ENCODE measurements at regions not wholly inside any gene's neighbourhood (a gene's known extent, or its start where the extent isn't known, plus 50 kb on each side); places are given as distances from the start of the nearest gene placed in this dataset.

DNA sequence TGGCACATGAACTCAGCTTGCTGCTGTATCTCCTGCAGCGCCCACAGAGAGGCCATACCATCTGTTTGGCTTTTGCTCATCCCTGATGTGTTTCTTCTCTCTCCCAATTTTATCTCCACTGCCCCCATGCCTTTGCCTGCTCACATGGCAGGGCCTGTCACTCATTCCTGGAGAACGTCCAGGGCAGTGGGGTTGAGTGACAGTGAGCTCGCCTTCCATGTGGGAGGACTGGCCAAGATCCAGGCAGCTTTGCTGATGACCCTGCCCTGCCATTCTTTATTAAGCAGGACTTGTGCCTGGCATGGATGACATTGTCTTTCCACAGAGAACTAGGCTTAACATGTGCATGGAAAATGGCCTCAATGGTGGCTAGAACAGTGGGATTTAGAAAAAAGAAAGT, 230.5 kb upstream of the THSD7B start:
- H3K27me3 ChIP-seq (ENCODE audit: insufficient read depth, poor library complexity, severe bottlenecking): no peaks in the 10 kb centered on the region
- TF ChIP-seq, protein P1, sequence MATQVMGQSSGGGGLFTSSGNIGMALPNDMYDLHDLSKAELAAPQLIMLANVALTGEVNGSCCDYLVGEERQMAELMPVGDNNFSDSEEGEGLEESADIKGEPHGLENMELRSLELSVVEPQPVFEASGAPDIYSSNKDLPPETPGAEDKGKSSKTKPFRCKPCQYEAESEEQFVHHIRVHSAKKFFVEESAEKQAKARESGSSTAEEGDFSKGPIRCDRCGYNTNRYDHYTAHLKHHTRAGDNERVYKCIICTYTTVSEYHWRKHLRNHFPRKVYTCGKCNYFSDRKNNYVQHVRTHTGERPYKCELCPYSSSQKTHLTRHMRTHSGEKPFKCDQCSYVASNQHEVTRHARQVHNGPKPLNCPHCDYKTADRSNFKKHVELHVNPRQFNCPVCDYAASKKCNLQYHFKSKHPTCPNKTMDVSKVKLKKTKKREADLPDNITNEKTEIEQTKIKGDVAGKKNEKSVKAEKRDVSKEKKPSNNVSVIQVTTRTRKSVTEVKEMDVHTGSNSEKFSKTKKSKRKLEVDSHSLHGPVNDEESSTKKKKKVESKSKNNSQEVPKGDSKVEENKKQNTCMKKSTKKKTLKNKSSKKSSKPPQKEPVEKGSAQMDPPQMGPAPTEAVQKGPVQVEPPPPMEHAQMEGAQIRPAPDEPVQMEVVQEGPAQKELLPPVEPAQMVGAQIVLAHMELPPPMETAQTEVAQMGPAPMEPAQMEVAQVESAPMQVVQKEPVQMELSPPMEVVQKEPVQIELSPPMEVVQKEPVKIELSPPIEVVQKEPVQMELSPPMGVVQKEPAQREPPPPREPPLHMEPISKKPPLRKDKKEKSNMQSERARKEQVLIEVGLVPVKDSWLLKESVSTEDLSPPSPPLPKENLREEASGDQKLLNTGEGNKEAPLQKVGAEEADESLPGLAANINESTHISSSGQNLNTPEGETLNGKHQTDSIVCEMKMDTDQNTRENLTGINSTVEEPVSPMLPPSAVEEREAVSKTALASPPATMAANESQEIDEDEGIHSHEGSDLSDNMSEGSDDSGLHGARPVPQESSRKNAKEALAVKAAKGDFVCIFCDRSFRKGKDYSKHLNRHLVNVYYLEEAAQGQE (IDR thresholded peaks at IDR 0.05; ENCODE audit: insufficient replicate concordance, low read depth): no peak
- TF ChIP-seq, protein P2, sequence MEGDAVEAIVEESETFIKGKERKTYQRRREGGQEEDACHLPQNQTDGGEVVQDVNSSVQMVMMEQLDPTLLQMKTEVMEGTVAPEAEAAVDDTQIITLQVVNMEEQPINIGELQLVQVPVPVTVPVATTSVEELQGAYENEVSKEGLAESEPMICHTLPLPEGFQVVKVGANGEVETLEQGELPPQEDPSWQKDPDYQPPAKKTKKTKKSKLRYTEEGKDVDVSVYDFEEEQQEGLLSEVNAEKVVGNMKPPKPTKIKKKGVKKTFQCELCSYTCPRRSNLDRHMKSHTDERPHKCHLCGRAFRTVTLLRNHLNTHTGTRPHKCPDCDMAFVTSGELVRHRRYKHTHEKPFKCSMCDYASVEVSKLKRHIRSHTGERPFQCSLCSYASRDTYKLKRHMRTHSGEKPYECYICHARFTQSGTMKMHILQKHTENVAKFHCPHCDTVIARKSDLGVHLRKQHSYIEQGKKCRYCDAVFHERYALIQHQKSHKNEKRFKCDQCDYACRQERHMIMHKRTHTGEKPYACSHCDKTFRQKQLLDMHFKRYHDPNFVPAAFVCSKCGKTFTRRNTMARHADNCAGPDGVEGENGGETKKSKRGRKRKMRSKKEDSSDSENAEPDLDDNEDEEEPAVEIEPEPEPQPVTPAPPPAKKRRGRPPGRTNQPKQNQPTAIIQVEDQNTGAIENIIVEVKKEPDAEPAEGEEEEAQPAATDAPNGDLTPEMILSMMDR (IDR thresholded peaks at IDR 0.05; ENCODE audit: insufficient read depth, low read length): no peak
- TF ChIP-seq POLR2AphosphoS5 (IDR thresholded peaks at IDR 0.05; ENCODE audit: low read depth) (no peak), SPI1 (IDR thresholded peaks at IDR 0.05; ENCODE audit: borderline replicate concordance, low read depth) (no peak), GABPA (IDR thresholded peaks at IDR 0.05; ENCODE audit: low read depth) (no peak)
- H3K4me3 ChIP-seq (replicated peaks; ENCODE audit: insufficient read depth, low read length): no peak overlapping the region
- H3K27ac ChIP-seq (replicated peaks): no peak overlapping the region
- no peak for DNase-seq (ENCODE audit: low read depth in 1 of 2, low spot score in 1 of 2)

DNA sequence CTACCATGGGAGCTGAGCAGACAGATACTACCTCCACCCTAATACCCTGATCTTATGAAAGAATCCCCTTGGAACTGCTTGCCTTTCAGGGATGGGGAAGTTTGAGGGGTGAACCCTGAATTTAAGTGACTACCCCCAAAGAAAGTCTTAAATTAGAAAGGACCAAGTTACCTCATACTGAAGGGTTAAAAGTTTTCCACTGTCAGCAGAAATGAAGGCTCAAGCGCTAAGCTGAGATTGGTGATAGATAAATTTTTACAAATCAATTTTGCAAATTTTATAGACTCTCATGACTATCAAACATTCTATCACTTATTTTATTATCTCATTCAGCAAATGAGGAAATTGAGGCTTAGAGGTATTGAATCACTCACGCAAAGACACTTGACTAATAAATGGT, 233.2 kb upstream of the THSD7B start:
- Histone ChIP-seq H3K27me3 (ENCODE audit: insufficient read depth, poor library complexity, severe bottlenecking) (no peaks in the 10 kb centered on the region), H3K27ac (replicated peaks) (no peak overlapping the region), H3K4me3 (replicated peaks; ENCODE audit: insufficient read depth, low read length) (no peak overlapping the region)
- DNase-seq (ENCODE audit: low read depth in 1 of 2, low spot score in 1 of 2): no peak
- TF ChIP-seq, protein P2 (IDR thresholded peaks at IDR 0.05; ENCODE audit: insufficient read depth, low read length): no peak
- TF ChIP-seq POLR2AphosphoS5 (IDR thresholded peaks at IDR 0.05; ENCODE audit: low read depth): no peak
- TF ChIP-seq GABPA (IDR thresholded peaks at IDR 0.05; ENCODE audit: low read depth): no peak
- TF ChIP-seq, protein P1 (IDR thresholded peaks at IDR 0.05; ENCODE audit: insufficient replicate concordance, low read depth): no peak
- no peak for TF ChIP-seq SPI1 (IDR thresholded peaks at IDR 0.05; ENCODE audit: borderline replicate concordance, low read depth)

DNA sequence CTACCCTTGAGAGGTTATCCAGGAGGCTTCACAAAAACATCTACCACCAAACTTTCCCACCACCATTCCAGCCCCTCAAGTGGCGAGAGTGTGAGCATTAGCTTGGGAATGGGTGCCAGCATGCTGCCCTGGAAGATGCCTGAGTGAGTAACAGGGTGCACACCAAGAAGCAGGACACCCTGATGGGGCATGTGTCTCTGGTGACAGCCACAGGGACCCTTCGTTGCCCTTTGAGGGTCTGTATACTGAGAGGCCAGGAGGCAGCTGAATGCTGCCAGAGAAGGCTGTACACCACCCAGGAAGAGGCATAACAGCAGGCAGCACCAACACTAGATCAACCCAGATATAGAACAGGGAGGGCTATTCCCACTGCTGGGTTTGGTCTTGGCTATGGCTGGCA, 233.6 kb upstream of the THSD7B start:
- DNase-seq (ENCODE audit: low read depth in 1 of 2, low spot score in 1 of 2): no peak
- TF ChIP-seq, protein P2 (IDR thresholded peaks at IDR 0.05; ENCODE audit: insufficient read depth, low read length): no peak
- TF ChIP-seq, protein P1 (IDR thresholded peaks at IDR 0.05; ENCODE audit: insufficient replicate concordance, low read depth): no peak
- Histone ChIP-seq H3K27ac (replicated peaks) (no peak overlapping the region), H3K27me3 (ENCODE audit: insufficient read depth, poor library complexity, severe bottlenecking) (no peaks in the 10 kb centered on the region), H3K4me3 (replicated peaks; ENCODE audit: insufficient read depth, low read length) (no peak overlapping the region)
